Hematopoietic multipotent progenitor cell treated with erythropoietin and hydrocortisone succinate and interleukin-3 and kit ligand, for 17 days (in vitro differentiated cells): ENCODE measurements at regions not wholly inside any gene's neighbourhood (a gene's known extent, or its start where the extent isn't known, plus 50 kb on each side); places are given as distances from the start of the nearest gene placed in this dataset.

Experiments used
- DNase-seq: peaks from one replicate; pipeline ENCODE4 v3.0.0-alpha.2; 2015; ENCODE audit warnings: low spot score

GRCh38 chr22:48593551-48593950, 1234.1 kb downstream of the BRD1 start:
- no peak for DNase-seq

- DNase-seq, result no peak
Observed at GRCh38 chr22:48592931-48593330, 1234.7 kb downstream of the BRD1 start.

- no peak for DNase-seq
Observed at GRCh38 chr22:48592488-48592887, 1235.2 kb downstream of the BRD1 start.

- DNase-seq, result no peak
Observed at GRCh38 chr22:48592066-48592345, 1235.7 kb downstream of the BRD1 start.

- DNase-seq, result no peak
Observed at GRCh38 chr22:48591286-48592065, 1236.2 kb downstream of the BRD1 start.

- DNase-seq, result no peak
Observed at GRCh38 chr22:48589901-48590300, 1237.8 kb downstream of the BRD1 start.

GRCh38 chr22:48588878-48589450, 1238.7 kb downstream of the BRD1 start:
- no peak for DNase-seq

GRCh38 chr22:48588151-48588877, 1239.4 kb downstream of the BRD1 start:
- DNase-seq, result no peak

GRCh38 chr22:48587236-48587865, 1240.3 kb downstream of the BRD1 start:
- DNase-seq, result no peak

- DNase-seq, result no peak
Observed at GRCh38 chr22:48586799-48587185, 1240.9 kb downstream of the BRD1 start.

- DNase-seq, result no peak
Observed at GRCh38 chr22:48585916-48586798, 1241.5 kb downstream of the BRD1 start.

- DNase-seq, result no peak
Observed at GRCh38 chr22:48584170-48584569, 1243.5 kb downstream of the BRD1 start.

GRCh38 chr22:48581796-48582469, 1245.7 kb downstream of the BRD1 start:
- no peak for DNase-seq

GRCh38 chr22:48581205-48581766, 1246.4 kb downstream of the BRD1 start:
- no peak for DNase-seq

- DNase-seq, result no peak
Observed at GRCh38 chr22:48580481-48580970, 1247.1 kb downstream of the BRD1 start.

- no peak for DNase-seq
Observed at GRCh38 chr22:48579928-48580309, 1247.8 kb downstream of the BRD1 start.

- DNase-seq, result no peak
Observed at GRCh38 chr22:48579043-48579927, 1248.4 kb downstream of the BRD1 start.

- DNase-seq, result no peak
Observed at GRCh38 chr22:48578138-48579042, 1249.3 kb downstream of the BRD1 start.

- no peak for DNase-seq
Observed at GRCh38 chr22:48577691-48578090, 1250.0 kb downstream of the BRD1 start.
